ENCODE measurements at regions not wholly inside any gene's neighbourhood (a gene's known extent, or its start where the extent isn't known, plus 50 kb on each side); places are given as distances from the start of the nearest gene placed in this dataset.
"Not testable (repeated sequence)": the region's sequence is repeated elsewhere in the genome, so short reads cannot be mapped to it uniquely, and the experiment has no call there.

DNA sequence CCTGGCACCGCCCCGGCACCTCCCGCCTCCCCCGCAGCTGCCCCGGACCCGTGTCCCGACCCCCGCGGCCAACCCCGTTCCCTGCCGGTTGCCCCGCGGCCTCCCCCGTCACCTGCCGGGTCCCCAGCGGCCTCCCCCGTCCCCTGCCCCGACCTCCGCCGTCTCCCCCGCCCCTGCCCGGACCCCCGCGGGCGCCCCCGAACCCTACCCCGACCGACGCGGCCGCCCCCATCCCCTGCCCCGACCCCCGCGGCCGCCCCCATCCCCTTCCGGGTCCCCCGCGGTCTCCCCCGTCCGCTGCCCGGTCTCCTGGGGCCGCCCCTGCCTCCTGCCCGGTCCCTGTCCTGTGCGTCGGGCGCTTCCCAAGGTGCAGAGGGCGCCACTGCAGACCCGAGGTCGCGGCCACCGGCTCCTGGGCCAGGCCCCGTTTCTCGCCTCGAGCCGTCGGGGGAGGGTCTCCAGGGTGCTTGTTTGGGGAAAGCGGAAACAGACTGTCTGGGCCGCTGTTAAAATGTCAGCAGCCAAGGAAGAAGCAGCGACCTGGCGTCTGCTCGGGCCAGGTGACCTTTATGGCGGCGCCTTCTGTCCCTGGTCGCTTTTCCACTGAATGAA, 51.6 kb upstream of the APOD start:
- not testable (repeated sequence) for DNase-seq (ENCODE audit: low read depth in 3 of 3)

DNA sequence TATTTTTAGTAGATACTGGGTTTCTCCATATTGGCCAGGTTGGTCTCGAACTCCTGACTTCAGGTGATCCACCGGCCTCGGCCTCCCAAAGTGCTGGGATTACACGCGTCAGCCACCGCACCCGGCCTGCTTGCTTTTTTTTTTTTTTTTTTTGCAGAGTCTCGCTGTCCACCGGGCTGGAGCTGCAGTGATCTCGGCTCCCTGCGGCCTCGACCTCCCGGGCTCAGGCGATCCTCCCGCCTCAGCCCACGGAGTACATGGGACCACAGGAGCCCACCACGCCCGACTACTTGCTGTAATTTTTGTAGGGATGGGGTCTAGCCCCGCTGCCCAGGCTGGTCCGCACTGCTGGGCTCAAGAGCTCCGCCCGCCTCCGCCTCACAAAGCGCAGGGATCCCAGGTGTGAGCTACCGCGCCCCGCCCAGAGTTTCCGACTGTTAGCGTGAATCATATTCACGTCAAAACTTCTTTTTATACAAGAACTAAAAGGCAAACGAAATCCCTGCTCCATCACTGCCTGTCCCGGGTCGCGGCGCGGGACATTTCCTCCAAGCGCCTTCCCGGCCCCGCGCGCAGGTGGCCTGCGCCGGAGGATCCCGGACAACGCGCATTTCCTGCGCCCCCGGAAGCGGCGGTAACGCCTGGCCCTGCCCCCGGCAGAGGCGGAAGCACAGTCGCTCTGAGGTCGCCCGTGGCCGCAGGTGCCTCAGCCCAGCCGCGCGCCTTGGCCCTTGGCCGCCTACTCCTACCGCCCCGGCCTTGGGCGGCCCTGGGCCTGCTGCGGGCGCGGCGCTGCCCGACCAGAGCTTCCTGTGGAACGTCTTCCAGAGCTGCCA, 50.9 kb upstream of the APOD start:
- DNase-seq (ENCODE audit: low read depth in 3 of 3): peak in 1 of 3 donors; percentile 50

Measured in stimulated activated CD4-positive, alpha-beta T cell treated with anti-CD3 and anti-CD28 coated beads, TNF-alpha, amount 100 ng/mL, for 48 hours (primary cell).